ENCODE measurements at regions not wholly inside any gene's neighbourhood (a gene's known extent, or its start where the extent isn't known, plus 50 kb on each side); places are given as distances from the start of the nearest gene placed in this dataset.

GRCh38 chr4:20433097-20433705 lies 181.5 kb downstream of the SLIT2 start:
- TF ChIP-seq CTCF (IDR thresholded peaks at IDR 0.05), result no peak
- TF ChIP-seq POLR2A (IDR thresholded peaks at IDR 0.05), result no peak
